ENCODE measurements at regions not wholly inside any gene's neighbourhood (a gene's known extent, or its start where the extent isn't known, plus 50 kb on each side); places are given as distances from the start of the nearest gene placed in this dataset.

- TF ChIP-seq POLR2A (IDR thresholded peaks at IDR 0.05), result no peak
- TF ChIP-seq POLR2AphosphoS5 (IDR thresholded peaks at IDR 0.05), result no peak
Observed at GRCh38 chr9:97801180-97801579, 51.8 kb upstream of the FOXE1 start.

All from upper lobe of left lung (tissue), 4 donors.